Sigmoid colon (tissue), 4 donors: ENCODE measurements at regions not wholly inside any gene's neighbourhood (a gene's known extent, or its start where the extent isn't known, plus 50 kb on each side); places are given as distances from the start of the nearest gene placed in this dataset.

ENCODE experiments used
- EP300 ChIP-seq, 4 donors: sonication (generic); formaldehyde crosslinking; IDR thresholded peaks; one replicate each; pipeline ENCODE4 v1.6.1; 2017; ENCODE audit warnings: antibody characterized with exemption in 4 of 4
- POLR2A ChIP-seq, 2 donors: fragments of 450-650 bp; IDR thresholded peaks; one replicate each; pipeline ENCODE4 v1.6.1; 2016; ENCODE audit warnings: antibody characterized with exemption in 2 of 2, mild to moderate bottlenecking in 2 of 2, moderate library complexity in 2 of 2
- POLR2AphosphoS5 ChIP-seq, 4 donors: sonication (generic); formaldehyde crosslinking; IDR thresholded peaks; one replicate each; pipeline ENCODE4 v1.6.1; 2017; ENCODE audit warnings: antibody characterized with exemption in 4 of 4
- TF ChIP-seq, protein P1 (sequence below), 4 experiments: fragments of 450-650 bp in 3 of 4; fragments of 200-600 bp in 1 of 4; IDR thresholded peaks; one replicate each; pipeline ENCODE4 v1.5.1; 2016 to 2019; ENCODE audit warnings: antibody characterized with exemption in 4 of 4, mild to moderate bottlenecking in 3 of 4, moderate library complexity in 2 of 4

DNA sequence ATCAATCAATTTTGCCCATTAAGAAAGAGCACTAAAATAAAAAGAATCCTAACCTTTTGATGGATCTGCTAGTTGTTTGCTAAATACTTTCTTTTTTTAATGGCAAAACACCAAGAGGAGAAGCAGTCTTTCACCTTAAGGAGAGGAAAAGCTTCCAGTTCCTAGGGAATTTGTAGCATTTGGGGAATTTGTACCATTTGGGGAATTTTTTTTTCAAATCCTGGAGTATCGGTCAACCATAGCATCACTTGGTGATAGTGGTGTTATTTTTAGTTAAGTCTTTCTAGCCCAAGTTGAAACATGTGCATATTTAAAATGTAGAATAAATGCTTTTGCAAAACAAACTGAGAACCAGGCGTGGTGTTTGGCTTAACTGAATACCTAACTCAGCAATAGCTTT, 117.5 kb upstream of the SEMA6D start:
- TF ChIP-seq, protein P1, sequence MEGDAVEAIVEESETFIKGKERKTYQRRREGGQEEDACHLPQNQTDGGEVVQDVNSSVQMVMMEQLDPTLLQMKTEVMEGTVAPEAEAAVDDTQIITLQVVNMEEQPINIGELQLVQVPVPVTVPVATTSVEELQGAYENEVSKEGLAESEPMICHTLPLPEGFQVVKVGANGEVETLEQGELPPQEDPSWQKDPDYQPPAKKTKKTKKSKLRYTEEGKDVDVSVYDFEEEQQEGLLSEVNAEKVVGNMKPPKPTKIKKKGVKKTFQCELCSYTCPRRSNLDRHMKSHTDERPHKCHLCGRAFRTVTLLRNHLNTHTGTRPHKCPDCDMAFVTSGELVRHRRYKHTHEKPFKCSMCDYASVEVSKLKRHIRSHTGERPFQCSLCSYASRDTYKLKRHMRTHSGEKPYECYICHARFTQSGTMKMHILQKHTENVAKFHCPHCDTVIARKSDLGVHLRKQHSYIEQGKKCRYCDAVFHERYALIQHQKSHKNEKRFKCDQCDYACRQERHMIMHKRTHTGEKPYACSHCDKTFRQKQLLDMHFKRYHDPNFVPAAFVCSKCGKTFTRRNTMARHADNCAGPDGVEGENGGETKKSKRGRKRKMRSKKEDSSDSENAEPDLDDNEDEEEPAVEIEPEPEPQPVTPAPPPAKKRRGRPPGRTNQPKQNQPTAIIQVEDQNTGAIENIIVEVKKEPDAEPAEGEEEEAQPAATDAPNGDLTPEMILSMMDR (IDR thresholded peaks at IDR 0.05) = no peak
- TF ChIP-seq POLR2AphosphoS5 (IDR thresholded peaks at IDR 0.05) (no peak), POLR2A (IDR thresholded peaks at IDR 0.05) (no peak), EP300 (IDR thresholded peaks at IDR 0.05) (no peak)
